Breast epithelium (tissue), 3 donors: ENCODE measurements at regions not wholly inside any gene's neighbourhood (a gene's known extent, or its start where the extent isn't known, plus 50 kb on each side); places are given as distances from the start of the nearest gene placed in this dataset.

Experiments used
- CTCF ChIP-seq, 3 donors: fragments of 450-650 bp; IDR thresholded peaks; one replicate each; pipeline ENCODE4 v1.5.1; 2016 to 2017; ENCODE audit warnings: antibody characterized with exemption in 3 of 3, mild to moderate bottlenecking in 3 of 3, moderate library complexity in 3 of 3
- POLR2A ChIP-seq: fragments of 450-650 bp; IDR thresholded peaks from one replicate; pipeline ENCODE4 v1.6.1; 2016; ENCODE audit warnings: antibody characterized with exemption, mild to moderate bottlenecking, moderate library complexity

- TF ChIP-seq CTCF (IDR thresholded peaks at IDR 0.05) (no peak), POLR2A (no peak)
Observed at GRCh38 chr2:167493862-167494261, 605.6 kb downstream of the XIRP2 start.
